H1 (cell line): ENCODE measurements at regions not wholly inside any gene's neighbourhood (a gene's known extent, or its start where the extent isn't known, plus 50 kb on each side); places are given as distances from the start of the nearest gene placed in this dataset.
A peak's percentile ranks its signal among the peaks of the same experiment; 100 is the strongest.

Source experiments
- CTCF ChIA-PET: fragments of 300-600 bp; sonication (Branson Sonifier 250); formaldehyde crosslinking; loops from one replicate; lab custom pipeline; 2021; ENCODE audit not compliant: partially characterized antibody; lab: Charles Lee
- POLR2A ChIA-PET: fragments of 300-600 bp; sonication (Branson Sonifier 250); formaldehyde crosslinking; loops from one replicate; lab custom pipeline; 2021; ENCODE audit warnings: inconsistent platforms; ENCODE audit not compliant: partially characterized antibody; lab: Charles Lee
- DNase-seq, 2 experiments: peaks; one replicate each; pipeline versions ENCODE4 v3.0.0 to v3.0.0-alpha.2; 2010 to 2022; ENCODE audit warnings: low spot score in 2 of 2, low read depth in 1 of 2, mixed read lengths in 1 of 2
- FAIRE-seq: peaks from 2 replicates; lab custom pipeline; 2011; peaks lifted over from hg19 to GRCh38; lab: Jason Lieb, UNC
- H2AFZ ChIP-seq: 2 replicates; pipeline ENCODE4 v1.8.1; 2012; ENCODE audit warnings: low read length, inconsistent platforms
- H2AK5ac ChIP-seq: 2 replicates; pipeline ENCODE4 v1.6.1; 2013; ENCODE audit warnings: low read depth, low read length
- H2BK120ac ChIP-seq: replicated peaks from 2 replicates; pipeline ENCODE3; 2013; ENCODE audit warnings: low read depth, low read length, inconsistent platforms
- H2BK12ac ChIP-seq: 2 replicates; pipeline ENCODE4 v1.6.1; 2013; ENCODE audit warnings: low read depth, low read length
- H2BK15ac ChIP-seq: 2 replicates; pipeline ENCODE4 v1.6.1; 2013; ENCODE audit warnings: low read length
- H2BK20ac ChIP-seq: 2 replicates; pipeline ENCODE4 v1.6.1; 2013; ENCODE audit warnings: low read length
- H2BK5ac ChIP-seq: 2 replicates; pipeline ENCODE4 v1.6.1; 2013; ENCODE audit warnings: low read depth, low read length
- H3K14ac ChIP-seq: 2 replicates; pipeline ENCODE4 v1.6.1; 2013; ENCODE audit warnings: inconsistent platforms; ENCODE audit not compliant: insufficient read length
- H3K18ac ChIP-seq: 2 replicates; pipeline ENCODE4 v1.6.1; 2013; ENCODE audit warnings: low read length; ENCODE audit errors: extremely low read depth
- H3K23ac ChIP-seq: 2 replicates; pipeline ENCODE4 v1.6.1; 2013; ENCODE audit warnings: inconsistent platforms; ENCODE audit not compliant: insufficient read length
- H3K23me2 ChIP-seq: 2 replicates; pipeline ENCODE4 v1.6.1; 2013; ENCODE audit warnings: low read depth, low read length
- H3K27ac ChIP-seq: 2 replicates; pipeline ENCODE4 v1.6.1; 2011; ENCODE audit warnings: low read depth, low read length, inconsistent platforms
- H3K27me3 ChIP-seq, 4 experiments: replicated peaks in 1 of 4; 1 replicate in 1 of 4; 2 replicates in 3 of 4; pipeline versions ENCODE4 v1.6.1 to v1.8.1; 2011 to 2013; ENCODE audit warnings: low read length in 3 of 4, mild to moderate bottlenecking in 3 of 4, inconsistent platforms in 2 of 4, mixed read lengths in 2 of 4, moderate library complexity in 1 of 4; ENCODE audit not compliant: control insufficient read depth in 3 of 4, insufficient read depth in 3 of 4; ENCODE audit errors: extremely low read depth in 1 of 4
- H3K36me3 ChIP-seq, 4 experiments: 2 replicates each; pipeline versions ENCODE4 v1.6.1 to v1.8.1; 2011 to 2013; ENCODE audit warnings: mild to moderate bottlenecking in 4 of 4, low read length in 3 of 4, moderate library complexity in 2 of 4, control low read depth in 1 of 4, inconsistent platforms in 1 of 4; ENCODE audit not compliant: insufficient read depth in 4 of 4, control insufficient read depth in 2 of 4
- H3K4ac ChIP-seq: replicated peaks from 2 replicates; pipeline ENCODE3; 2013; ENCODE audit warnings: low read length, low read depth, mixed read lengths, inconsistent platforms; ENCODE audit not compliant: insufficient read length
- H3K4me1 ChIP-seq, 4 experiments: replicated peaks in 1 of 4; 1 replicate in 1 of 4; 2 replicates in 3 of 4; pipeline versions ENCODE4 v1.6.1 to v1.8.1; 2011 to 2013; ENCODE audit warnings: low read length in 3 of 4, inconsistent platforms in 2 of 4, mixed read lengths in 1 of 4; ENCODE audit not compliant: insufficient read depth in 4 of 4, control insufficient read depth in 3 of 4
- H3K4me2 ChIP-seq, 2 experiments: 2 replicates each; pipeline versions ENCODE4 v1.6.1 to v1.8.1; 2011 to 2013; ENCODE audit warnings: low read depth in 2 of 2, low read length in 2 of 2, control low read depth in 1 of 2, inconsistent platforms in 1 of 2, mild to moderate bottlenecking in 1 of 2; ENCODE audit not compliant: insufficient read depth in 1 of 2
- H3K4me3 ChIP-seq, 4 experiments: fragments of 200-600, 300-600 bp in 1 of 4; sonication (generic), shearing (Covaris generic), sonication (Bioruptor Twin) in 1 of 4; 2 replicates each; pipeline versions ENCODE4 v1.5.1 to v1.8.1; 2011 to 2016; ENCODE audit warnings: low read length in 4 of 4, low read depth in 3 of 4, control low read depth in 2 of 4, inconsistent platforms in 2 of 4, mild to moderate bottlenecking in 2 of 4, mixed read lengths in 1 of 4, moderate library complexity in 1 of 4; ENCODE audit not compliant: insufficient read depth in 2 of 4; ENCODE audit errors: extremely low read depth in 1 of 4
- H3K56ac ChIP-seq: replicated peaks from 2 replicates; pipeline ENCODE3; 2013; ENCODE audit warnings: low read depth, mild to moderate bottlenecking, mixed read lengths, low read length, inconsistent platforms; ENCODE audit not compliant: insufficient read length
- H3K79me1 ChIP-seq: 2 replicates; pipeline ENCODE4 v1.6.1; 2013; ENCODE audit warnings: low read depth, low read length, control low read depth
- H3K79me2 ChIP-seq, 2 experiments: 2 replicates each; pipeline versions ENCODE4 v1.6.1 to v1.8.1; 2012 to 2013; ENCODE audit warnings: low read length in 2 of 2, mild to moderate bottlenecking in 2 of 2, inconsistent platforms in 1 of 2; ENCODE audit not compliant: insufficient read depth in 2 of 2, control insufficient read depth in 1 of 2
- H3K9ac ChIP-seq, 4 experiments: replicated peaks in 1 of 4; 1 replicate in 1 of 4; 2 replicates in 3 of 4; pipeline versions ENCODE4 v1.6.1 to v1.8.1; 2011 to 2013; ENCODE audit warnings: low read depth in 3 of 4, low read length in 3 of 4, control low read depth in 2 of 4, mild to moderate bottlenecking in 2 of 4, moderate library complexity in 2 of 4, inconsistent platforms in 1 of 4; ENCODE audit errors: extremely low read depth in 1 of 4
- H3K9me3 ChIP-seq, 2 experiments: 2 replicates each; pipeline versions ENCODE4 v1.6.1 to v1.8.1; 2012 to 2013; ENCODE audit warnings: mild to moderate bottlenecking in 2 of 2, moderate library complexity in 2 of 2, control low read depth in 1 of 2, inconsistent platforms in 1 of 2, low read depth in 1 of 2, low read length in 1 of 2, mixed read lengths in 1 of 2; ENCODE audit not compliant: insufficient read depth in 2 of 2
- H4K20me1 ChIP-seq, 2 experiments: replicated peaks in 1 of 2; 2 replicates each; pipeline versions ENCODE3 to v1.8.1; 2011 to 2013; ENCODE audit warnings: inconsistent platforms in 2 of 2, low read length in 2 of 2, mild to moderate bottlenecking in 1 of 2; ENCODE audit not compliant: insufficient read depth in 2 of 2, control insufficient read depth in 1 of 2
- H4K5ac ChIP-seq: 2 replicates; pipeline ENCODE4 v1.6.1; 2013; ENCODE audit warnings: low read length, low read depth, mixed read lengths, inconsistent platforms; ENCODE audit not compliant: insufficient read length
- H4K8ac ChIP-seq: 2 replicates; pipeline ENCODE4 v1.8.0; 2013; ENCODE audit warnings: mild to moderate bottlenecking, moderate library complexity, low read length, inconsistent platforms; ENCODE audit not compliant: insufficient read depth; ENCODE audit errors: extremely low read depth
- H4K91ac ChIP-seq: replicated peaks from 2 replicates; pipeline ENCODE3; 2013; ENCODE audit warnings: low read length, mixed read lengths, inconsistent platforms; ENCODE audit not compliant: insufficient read length
- CTCF ChIP-seq, 3 experiments: IDR thresholded peaks; 1 replicate in 2 of 3; 2 replicates in 1 of 3; pipeline versions ENCODE4 v1.5.1 to v1.6.1; 2011; ENCODE audit warnings: low read length in 3 of 3, mild to moderate bottlenecking in 3 of 3, inconsistent platforms in 2 of 3, low read depth in 1 of 3, moderate library complexity in 1 of 3; ENCODE audit not compliant: insufficient read depth in 1 of 3; ENCODE audit errors: control extremely low read depth in 1 of 3
- GABPA ChIP-seq: IDR thresholded peaks from 2 replicates; pipeline ENCODE4 v1.6.1; 2011; ENCODE audit warnings: mild to moderate bottlenecking, low read length, moderate library complexity, borderline replicate concordance; ENCODE audit not compliant: insufficient read depth
- RAD21 ChIP-seq, 2 experiments: IDR thresholded peaks in 1 of 2; conservative IDR thresholded peaks in 1 of 2; 2 replicates each; pipeline ENCODE4 v1.6.1; 2011; ENCODE audit warnings: low read depth in 2 of 2, low read length in 2 of 2, improper control_type of control experiment in 1 of 2, inconsistent platforms in 1 of 2, mild to moderate bottlenecking in 1 of 2, moderate library complexity in 1 of 2
- WGBS, 2 experiments: shearing (Covaris generic) in 1 of 2; methylation state at CpG; one replicate each; pipeline versions ENCODE4 v1.1.6 to v1.1.7; 2013 to 2015; ENCODE audit warnings: low lambda C conversion rate in 2 of 2, mixed read lengths in 2 of 2, inconsistent platforms in 1 of 2, low coverage in 1 of 2, missing lambda C conversion rate in 1 of 2; ENCODE audit not compliant: insufficient replicate concordance in 2 of 2, insufficient coverage in 1 of 2, insufficient read length in 1 of 2; ENCODE audit errors: extremely low coverage in 1 of 2, missing lambda C conversion rate in 1 of 2; 5-methylcytosine and 5-hydroxymethylcytosine counted together

DNA sequence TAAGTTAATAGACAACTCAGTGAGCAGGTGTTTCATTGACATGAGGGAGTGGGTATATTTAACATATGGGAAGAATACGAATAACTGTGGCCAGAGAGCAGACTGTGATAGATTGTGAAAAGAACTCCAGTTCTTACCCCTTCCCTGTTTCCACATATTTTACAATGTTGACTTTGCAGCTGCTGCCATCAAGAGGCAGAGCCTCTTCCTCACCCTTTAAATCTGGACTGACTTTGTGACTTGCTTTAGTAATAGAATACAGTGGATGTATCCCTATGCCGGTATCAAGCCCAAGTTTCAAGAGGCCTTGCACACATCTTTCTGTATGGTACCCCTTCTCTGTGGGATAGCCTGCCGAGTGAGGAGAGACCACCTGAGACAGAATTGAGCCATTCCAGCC, 356.7 kb downstream of the ETNK1 start:
- H2BK20ac ChIP-seq: no peak overlapping the region
- H3K56ac ChIP-seq: no peak overlapping the region
- CTCF ChIA-PET: interaction anchor here (0.9 to 2.9 kb wide), 6 partner anchors 11 to 178 kb away, joined by 3 to 22 read pairs (median 6); no protein-coding TSS in a partner anchor
- FAIRE-seq (no peak), DNase-seq (no peak)
- H4K5ac ChIP-seq: no peak overlapping the region
- POLR2A ChIA-PET: no interaction called here
- 93% methylated on average over 3 of the region's 3 CpGs; no CpG with 5 or more reads in 1 of the 2 experiments for WGBS, 2 experiments
- no peak overlapping the region for H3K9ac ChIP-seq
- no peak overlapping the region for H3K4me3 ChIP-seq
- no peaks in the 10 kb centered on the region for H3K79me2 ChIP-seq
- H2BK5ac ChIP-seq: no peak overlapping the region
- H3K27ac ChIP-seq: no peak overlapping the region
- H3K27me3 ChIP-seq: no peaks in the 10 kb centered on the region
- TF ChIP-seq RAD21 (IDR thresholded peaks at IDR 0.05 in 1 of 2, conservative IDR thresholded peaks at IDR 0.05 in 1 of 2; ENCODE audit: low read depth in 2 of 2, low read length in 2 of 2): peak; percentile 53 to 65
- TF ChIP-seq CTCF (IDR thresholded peaks at IDR 0.05; ENCODE audit: control extremely low read depth in 1 of 3, insufficient read depth in 1 of 3, low read depth in 1 of 3, low read length in 3 of 3): peak in 2 of 3 experiments; percentile 25 to 35; a peak in 2 of 4 replicates
- TF ChIP-seq GABPA: no peak
- no peaks in the 10 kb centered on the region for H4K20me1 ChIP-seq
- no peaks in the 10 kb centered on the region for H3K36me3 ChIP-seq
- H3K9me3 ChIP-seq: no peaks in the 10 kb centered on the region
- no peaks in the 10 kb centered on the region; a peak in 1 of 7 replicates for H3K4me1 ChIP-seq
- H3K14ac ChIP-seq: no peak overlapping the region
- no peak overlapping the region for H2BK12ac ChIP-seq
- no peak overlapping the region for H3K4me2 ChIP-seq
- H2AFZ ChIP-seq: no peak overlapping the region
- no peak overlapping the region for H3K18ac ChIP-seq
- no peak overlapping the region for H4K91ac ChIP-seq
- no peak overlapping the region for H3K23ac ChIP-seq
- no peak overlapping the region for H2AK5ac ChIP-seq
- H3K79me1 ChIP-seq: no peaks in the 10 kb centered on the region
- H3K4ac ChIP-seq: no peak overlapping the region
- H2BK120ac ChIP-seq: no peak overlapping the region
- H2BK15ac ChIP-seq: no peak overlapping the region
- no peak overlapping the region for H4K8ac ChIP-seq
- no peaks in the 10 kb centered on the region for H3K23me2 ChIP-seq
